Common myeloid progenitor, CD34-positive (primary cell): ENCODE measurements at regions not wholly inside any gene's neighbourhood (a gene's known extent, or its start where the extent isn't known, plus 50 kb on each side); places are given as distances from the start of the nearest gene placed in this dataset.
"Not testable (repeated sequence)": the region's sequence is repeated elsewhere in the genome, so short reads cannot be mapped to it uniquely, and the experiment has no call there.

ENCODE experiments used
- CTCF ChIA-PET: fragments of 350-600 bp; sonication (Branson Sonifier 250); formaldehyde crosslinking; loops from one replicate; lab custom pipeline; 2021; ENCODE audit warnings: antibody characterized with exemption; lab: Charles Lee
- POLR2A ChIA-PET: fragments of 350-600 bp; sonication (Branson Sonifier 250); formaldehyde crosslinking; loops from one replicate; lab custom pipeline; 2021; ENCODE audit warnings: antibody characterized with exemption; lab: Charles Lee
- DNase-seq, 3 donors: peaks; one replicate each; pipeline versions ENCODE4 v3.0.0 to v3.0.0-alpha.2; 2013
- H3K27ac ChIP-seq, 2 experiments: 1 replicate in 1 of 2; 2 replicates in 1 of 2; pipeline ENCODE4 v1.7.0; 2013; ENCODE audit warnings: inconsistent platforms in 2 of 2, low read length in 2 of 2, mild to moderate bottlenecking in 2 of 2, low read depth in 1 of 2, moderate library complexity in 1 of 2; ENCODE audit not compliant: severe bottlenecking in 2 of 2, insufficient read depth in 1 of 2, poor library complexity in 1 of 2
- H3K27me3 ChIP-seq, 5 experiments: replicated peaks in 2 of 5; 1 replicate in 3 of 5; 2 replicates in 2 of 5; pipeline versions ENCODE4 v1.6.1 to v1.7.0; 2013; ENCODE audit warnings: low read length in 4 of 5, mild to moderate bottlenecking in 2 of 5, moderate library complexity in 2 of 5, inconsistent platforms in 1 of 5; ENCODE audit not compliant: insufficient read depth in 5 of 5, control insufficient read depth in 4 of 5
- H3K36me3 ChIP-seq, 4 experiments: 1 replicate in 2 of 4; 2 replicates in 2 of 4; pipeline versions ENCODE4 v1.6.1 to v1.7.0; 2013; ENCODE audit warnings: low read length in 3 of 4, control low read depth in 1 of 4, mild to moderate bottlenecking in 1 of 4; ENCODE audit not compliant: control insufficient read depth in 4 of 4, insufficient read depth in 4 of 4
- H3K4me1 ChIP-seq, 4 experiments: 1 replicate in 3 of 4; 2 replicates in 1 of 4; pipeline versions ENCODE4 v1.6.1 to v1.7.1; 2013; ENCODE audit warnings: low read length in 3 of 4, mild to moderate bottlenecking in 3 of 4, control low read depth in 1 of 4, inconsistent platforms in 1 of 4, moderate library complexity in 1 of 4; ENCODE audit not compliant: control insufficient read depth in 4 of 4, insufficient read depth in 4 of 4; ENCODE audit errors: control extremely low read depth in 1 of 4
- H3K4me3 ChIP-seq, 7 experiments: 1 replicate in 4 of 7; 2 replicates in 3 of 7; pipeline versions ENCODE4 v1.5.1 to v1.7.0; 2013; ENCODE audit warnings: mild to moderate bottlenecking in 7 of 7, low read length in 6 of 7, moderate library complexity in 6 of 7, inconsistent platforms in 2 of 7, low read depth in 2 of 7, control low read depth in 1 of 7; ENCODE audit not compliant: insufficient read depth in 4 of 7, control insufficient read depth in 1 of 7; ENCODE audit errors: extremely low read depth in 1 of 7
- H3K9me3 ChIP-seq, 5 experiments: 1 replicate in 4 of 5; 2 replicates in 1 of 5; pipeline versions ENCODE4 v1.6.1 to v1.7.1; 2013; ENCODE audit warnings: low read length in 4 of 5, mild to moderate bottlenecking in 2 of 5, inconsistent platforms in 1 of 5, low read depth in 1 of 5, moderate library complexity in 1 of 5; ENCODE audit not compliant: control insufficient read depth in 4 of 5, insufficient read depth in 2 of 5; ENCODE audit errors: control extremely low read depth in 1 of 5
- WGBS: methylation state at CpG from one replicate; pipeline ENCODE4 v1.1.5; 2013; ENCODE audit not compliant: insufficient coverage; 5-methylcytosine and 5-hydroxymethylcytosine counted together

DNA sequence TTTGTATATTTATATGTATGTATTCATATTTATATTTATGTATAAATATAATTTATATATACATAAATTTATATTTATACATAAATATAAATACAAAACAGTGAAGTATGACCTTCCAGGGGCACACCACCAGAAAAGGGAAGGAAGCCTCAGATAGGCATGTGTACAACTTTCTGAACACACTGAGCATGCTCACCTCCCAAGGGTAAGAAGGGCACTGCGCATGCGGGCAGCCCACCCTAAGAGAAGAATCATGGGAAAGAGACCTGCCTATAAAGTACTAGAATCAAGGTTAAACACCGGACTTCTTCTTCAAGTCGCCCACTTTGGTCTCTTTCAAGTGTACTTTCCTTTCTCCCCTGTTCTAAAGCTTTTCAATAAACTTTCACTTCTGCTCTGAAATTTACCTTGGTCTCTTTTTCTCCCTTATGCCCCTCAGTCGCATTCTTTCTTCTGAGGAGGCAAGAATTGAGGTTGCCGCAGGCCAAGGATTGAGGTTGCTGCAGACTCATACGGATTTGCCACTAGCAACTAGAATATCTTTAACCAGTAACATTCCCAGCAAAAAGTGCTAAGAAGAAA, 600.3 kb downstream of the RPIA start:
- POLR2A ChIA-PET: not testable (repeated sequence)

DNA sequence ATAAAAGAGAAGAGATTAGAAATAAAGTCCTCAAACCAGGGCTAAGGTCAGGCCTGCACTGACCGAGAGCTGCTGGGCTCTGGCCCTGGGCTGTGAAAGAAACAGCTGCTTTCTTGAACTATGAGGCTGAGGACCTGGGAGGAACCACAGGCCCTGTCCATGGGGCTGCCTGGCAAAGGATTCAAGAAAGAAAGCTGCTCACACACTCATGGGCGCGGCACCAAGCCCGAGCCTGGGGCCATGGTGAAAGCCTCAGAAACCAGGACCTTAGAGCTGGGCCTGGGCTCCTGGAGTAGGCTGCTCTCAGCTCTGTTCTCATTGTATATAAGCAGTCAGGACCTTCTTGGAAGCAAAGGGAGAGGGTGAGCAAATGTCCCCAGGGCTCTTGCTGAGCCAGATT, 601.9 kb downstream of the RPIA start:
- H3K9me3 ChIP-seq, H3K27ac ChIP-seq, H3K4me1 ChIP-seq, DNase-seq, H3K36me3 ChIP-seq, CTCF ChIA-PET, H3K4me3 ChIP-seq, POLR2A ChIA-PET, H3K27me3 ChIP-seq: not testable (repeated sequence)
- WGBS: no CpG with 5 or more reads among the region's 4 CpGs

More for the DNA sequence above, 600.3 kb downstream of the RPIA start:
- CTCF ChIA-PET, H3K27ac ChIP-seq, H3K4me1 ChIP-seq, H3K36me3 ChIP-seq, H3K4me3 ChIP-seq, H3K27me3 ChIP-seq, H3K9me3 ChIP-seq, DNase-seq: not testable (repeated sequence)
- no CpG with 5 or more reads among the region's 7 CpGs for WGBS

DNA sequence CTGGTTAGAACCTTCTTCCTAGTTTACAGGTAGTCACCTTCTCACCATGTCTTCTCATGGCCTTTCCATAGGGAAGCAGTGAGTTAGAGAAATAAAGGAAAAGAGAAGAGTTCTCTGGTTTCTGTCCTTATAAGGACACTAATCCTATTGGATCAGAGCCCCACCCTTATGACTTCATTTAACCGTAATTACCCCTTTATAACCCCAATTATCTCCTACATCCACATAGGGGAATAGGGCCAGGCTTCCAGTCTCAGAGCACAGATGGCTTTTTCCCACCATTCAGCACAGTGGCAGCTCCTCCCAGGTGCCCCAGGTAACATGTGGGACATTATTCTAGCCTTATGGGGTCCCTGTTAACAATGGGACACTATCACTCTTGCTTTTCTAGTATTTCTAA, 602.9 kb downstream of the RPIA start:
- H3K36me3 ChIP-seq, CTCF ChIA-PET, DNase-seq, H3K9me3 ChIP-seq, H3K27me3 ChIP-seq, H3K4me1 ChIP-seq, H3K27ac ChIP-seq, POLR2A ChIA-PET, H3K4me3 ChIP-seq: not testable (repeated sequence)
- WGBS: no CpG with 5 or more reads among the region's 1 CpG

DNA sequence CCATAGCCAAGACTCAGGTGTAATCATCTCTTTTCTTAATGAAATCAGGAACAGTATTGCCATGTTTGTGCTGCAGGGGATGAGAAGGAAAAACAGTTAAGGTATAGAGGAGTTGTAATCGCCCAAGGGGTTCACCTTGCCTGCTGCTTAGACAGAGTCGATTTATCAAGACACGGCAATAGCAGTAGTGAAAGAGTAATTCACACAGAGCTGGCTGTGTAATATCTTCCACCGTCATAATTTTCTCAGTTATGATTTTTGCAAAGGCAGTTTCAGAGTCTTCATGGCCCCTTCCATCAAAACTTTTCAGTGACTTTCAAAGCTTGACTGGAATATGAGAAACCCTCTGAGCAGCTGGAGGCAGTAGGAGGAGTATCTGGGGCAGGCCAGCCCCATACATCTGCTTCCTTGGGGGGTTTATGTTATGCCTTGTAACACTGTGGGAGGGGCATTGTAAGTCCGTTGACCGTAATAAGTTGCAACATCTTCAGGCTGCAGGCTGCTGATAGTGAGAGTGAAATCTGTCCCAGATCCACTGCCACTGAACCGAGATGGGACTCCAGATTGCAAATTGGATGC, 605.4 kb downstream of the RPIA start:
- DNase-seq, H3K4me1 ChIP-seq, H3K4me3 ChIP-seq, H3K36me3 ChIP-seq, H3K9me3 ChIP-seq, H3K27me3 ChIP-seq, CTCF ChIA-PET, H3K27ac ChIP-seq, POLR2A ChIA-PET: not testable (repeated sequence)
- WGBS: no CpG with 5 or more reads among the region's 7 CpGs

DNA sequence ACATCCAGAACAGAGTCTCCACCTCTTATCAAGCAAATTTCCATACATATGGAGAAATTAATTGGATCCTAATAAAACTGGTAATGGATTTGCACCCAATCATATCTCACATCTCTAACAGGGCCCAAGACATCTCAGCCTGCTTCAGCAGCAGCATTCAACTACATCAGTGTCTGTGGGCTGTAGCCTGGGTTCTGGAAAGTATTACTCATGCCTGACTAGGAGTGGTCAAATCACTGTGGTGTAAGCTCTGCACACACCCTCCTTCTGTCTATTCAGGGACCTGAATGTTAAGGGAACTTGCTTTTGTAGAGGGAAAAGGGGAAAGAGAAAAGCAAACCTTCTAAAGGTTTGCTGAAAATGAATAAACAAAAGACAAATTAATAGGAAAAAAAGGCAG, 607.7 kb downstream of the RPIA start:
- H3K27ac ChIP-seq, CTCF ChIA-PET, H3K9me3 ChIP-seq, H3K27me3 ChIP-seq, DNase-seq, H3K4me3 ChIP-seq, POLR2A ChIA-PET, H3K4me1 ChIP-seq, H3K36me3 ChIP-seq: not testable (repeated sequence)

DNA sequence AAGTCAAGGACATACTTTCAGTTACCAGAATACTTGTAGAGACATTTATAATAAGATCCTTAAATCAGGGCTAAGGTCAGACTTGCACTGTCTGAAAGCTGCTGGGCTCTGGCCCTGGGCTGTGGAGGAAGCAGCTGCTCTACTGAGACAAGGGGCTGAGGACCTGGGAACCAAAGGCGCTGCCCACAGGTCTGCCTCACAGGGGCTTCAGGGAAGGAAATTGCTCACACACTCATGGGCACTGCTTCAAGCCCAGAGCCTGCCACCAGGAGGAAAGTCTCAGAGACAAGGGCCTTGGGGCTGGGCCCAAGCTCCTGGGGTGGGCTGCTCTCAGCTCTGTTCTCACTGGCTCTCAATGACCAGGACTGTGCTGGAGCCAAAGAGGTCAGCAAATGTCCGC, 614.1 kb downstream of the RPIA start:
- H3K36me3 ChIP-seq, H3K9me3 ChIP-seq, POLR2A ChIA-PET, H3K4me1 ChIP-seq, H3K27me3 ChIP-seq, H3K4me3 ChIP-seq, H3K27ac ChIP-seq, CTCF ChIA-PET: not testable (repeated sequence)
- WGBS: no CpG with 5 or more reads among the region's 2 CpGs
- peak; percentile 63 to 92 (median 84) for DNase-seq

DNA sequence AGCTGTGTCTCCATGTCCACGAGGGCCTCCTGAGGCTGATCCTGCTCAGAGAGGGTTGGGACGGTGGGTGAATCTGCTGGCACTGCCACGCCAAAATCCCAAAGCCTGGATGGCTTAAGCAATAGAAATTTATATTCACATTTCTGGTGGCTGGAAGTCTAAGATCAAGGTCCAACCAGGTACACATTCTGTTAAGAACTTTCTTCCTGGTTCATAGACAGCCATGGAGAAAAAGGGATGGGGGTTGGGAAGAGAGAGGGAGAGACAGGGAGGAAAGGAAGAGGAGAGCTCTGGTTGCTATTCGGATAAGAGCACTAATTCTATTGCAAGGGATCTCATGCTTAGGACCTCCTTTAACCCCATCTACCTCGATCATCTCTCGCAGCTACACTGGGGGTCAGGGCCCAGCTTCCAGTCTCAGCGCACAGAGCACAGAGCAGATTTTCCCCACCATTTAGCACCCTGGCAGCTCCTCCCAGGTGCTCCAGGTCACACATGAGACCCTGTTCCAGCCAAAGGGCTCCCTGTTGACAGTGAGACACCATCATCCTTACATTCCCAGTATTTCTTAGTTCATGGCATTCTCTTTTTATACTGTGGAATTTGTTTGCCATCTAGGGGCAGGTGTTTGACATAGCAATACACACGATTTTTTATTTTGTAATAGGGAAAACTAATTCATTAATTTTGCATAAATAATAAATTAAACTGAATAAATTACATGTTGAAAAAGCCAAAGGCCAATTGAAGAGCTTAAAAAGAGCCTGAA, 615.6 kb downstream of the RPIA start:
- WGBS: no CpG with 5 or more reads among the region's 8 CpGs
- H3K36me3 ChIP-seq, H3K4me3 ChIP-seq, H3K27ac ChIP-seq, H3K9me3 ChIP-seq, DNase-seq, CTCF ChIA-PET, POLR2A ChIA-PET, H3K4me1 ChIP-seq, H3K27me3 ChIP-seq: not testable (repeated sequence)
